GM12865 (cell line): ENCODE measurements at regions not wholly inside any gene's neighbourhood (a gene's known extent, or its start where the extent isn't known, plus 50 kb on each side); places are given as distances from the start of the nearest gene placed in this dataset.
A peak's percentile ranks its signal among the peaks of the same experiment; 100 is the strongest.

Experiments used
- DNase-seq: peaks from one replicate; pipeline ENCODE4 v3.0.0; 2010; ENCODE audit warnings: low read depth
- H3K4me3 ChIP-seq: 2 replicates; pipeline ENCODE4 v1.5.1; 2011; ENCODE audit warnings: mild to moderate bottlenecking, low read depth, low read length, control low read depth
- TF ChIP-seq, protein P1 (sequence below): IDR thresholded peaks from 2 replicates; pipeline ENCODE4 v1.5.1; 2011; ENCODE audit warnings: low read length, control low read depth, low read depth, inconsistent platforms; ENCODE audit not compliant: insufficient read depth; ENCODE audit errors: missing control alignments

- TF ChIP-seq, protein P1, sequence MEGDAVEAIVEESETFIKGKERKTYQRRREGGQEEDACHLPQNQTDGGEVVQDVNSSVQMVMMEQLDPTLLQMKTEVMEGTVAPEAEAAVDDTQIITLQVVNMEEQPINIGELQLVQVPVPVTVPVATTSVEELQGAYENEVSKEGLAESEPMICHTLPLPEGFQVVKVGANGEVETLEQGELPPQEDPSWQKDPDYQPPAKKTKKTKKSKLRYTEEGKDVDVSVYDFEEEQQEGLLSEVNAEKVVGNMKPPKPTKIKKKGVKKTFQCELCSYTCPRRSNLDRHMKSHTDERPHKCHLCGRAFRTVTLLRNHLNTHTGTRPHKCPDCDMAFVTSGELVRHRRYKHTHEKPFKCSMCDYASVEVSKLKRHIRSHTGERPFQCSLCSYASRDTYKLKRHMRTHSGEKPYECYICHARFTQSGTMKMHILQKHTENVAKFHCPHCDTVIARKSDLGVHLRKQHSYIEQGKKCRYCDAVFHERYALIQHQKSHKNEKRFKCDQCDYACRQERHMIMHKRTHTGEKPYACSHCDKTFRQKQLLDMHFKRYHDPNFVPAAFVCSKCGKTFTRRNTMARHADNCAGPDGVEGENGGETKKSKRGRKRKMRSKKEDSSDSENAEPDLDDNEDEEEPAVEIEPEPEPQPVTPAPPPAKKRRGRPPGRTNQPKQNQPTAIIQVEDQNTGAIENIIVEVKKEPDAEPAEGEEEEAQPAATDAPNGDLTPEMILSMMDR: no peak
- DNase-seq: peak; percentile 45
- H3K4me3 ChIP-seq: peak overlapping the region; percentile 16; the same call in 1 of the 2 replicates
Observed at GRCh38 chr5:68148096-68148495, 67.5 kb upstream of the PIK3R1 start.

- no peak for DNase-seq
- no peak overlapping the region for H3K4me3 ChIP-seq
- TF ChIP-seq, protein P1: no peak
Observed at GRCh38 chr5:68147659-68148058, 67.9 kb upstream of the PIK3R1 start.

DNA sequence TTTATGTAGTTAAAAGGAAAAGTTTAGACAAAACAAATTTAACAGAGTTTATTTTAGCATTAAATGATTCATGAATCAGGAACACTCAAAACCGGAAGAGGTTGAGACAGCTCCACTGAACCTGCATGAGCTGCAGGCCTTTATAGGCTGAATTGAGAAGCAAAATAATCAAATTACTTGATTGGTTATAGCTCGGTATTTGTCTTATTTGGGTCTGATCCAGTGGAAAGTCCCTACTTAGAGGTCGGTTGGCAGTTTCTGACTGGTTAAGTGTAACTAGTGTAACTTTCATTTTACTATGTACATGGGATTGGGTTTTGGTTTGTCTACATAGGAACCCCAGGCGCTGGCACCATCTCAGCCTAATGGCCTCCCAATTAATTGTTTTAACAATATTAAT is 74.1 kb upstream of the PIK3R1 start:
- TF ChIP-seq, protein P1: no peak
- peak overlapping the region; percentile 34 for H3K4me3 ChIP-seq
- peak; percentile 81 for DNase-seq

DNA sequence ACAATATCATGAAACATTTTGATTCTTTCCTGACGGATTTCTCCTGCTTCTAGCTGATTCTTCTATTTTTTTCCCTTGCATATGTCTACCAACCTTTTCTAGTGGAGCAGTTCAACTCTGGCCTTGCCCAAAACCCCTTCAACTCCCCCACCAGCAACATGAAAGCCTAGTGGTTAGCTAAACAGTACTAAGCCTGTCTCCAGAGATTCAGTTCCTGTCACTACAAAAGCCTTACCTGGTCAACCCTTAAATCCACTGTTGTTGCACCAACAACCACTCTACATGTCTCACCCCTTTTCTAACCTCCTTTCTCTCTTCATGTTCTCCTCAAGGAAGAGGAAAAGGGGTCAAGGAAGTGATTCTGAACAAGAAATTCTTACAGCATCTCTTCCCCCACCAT is 74.8 kb upstream of the PIK3R1 start:
- TF ChIP-seq, protein P1: no peak
- H3K4me3 ChIP-seq: no peak overlapping the region
- peak; percentile 82 for DNase-seq

DNA sequence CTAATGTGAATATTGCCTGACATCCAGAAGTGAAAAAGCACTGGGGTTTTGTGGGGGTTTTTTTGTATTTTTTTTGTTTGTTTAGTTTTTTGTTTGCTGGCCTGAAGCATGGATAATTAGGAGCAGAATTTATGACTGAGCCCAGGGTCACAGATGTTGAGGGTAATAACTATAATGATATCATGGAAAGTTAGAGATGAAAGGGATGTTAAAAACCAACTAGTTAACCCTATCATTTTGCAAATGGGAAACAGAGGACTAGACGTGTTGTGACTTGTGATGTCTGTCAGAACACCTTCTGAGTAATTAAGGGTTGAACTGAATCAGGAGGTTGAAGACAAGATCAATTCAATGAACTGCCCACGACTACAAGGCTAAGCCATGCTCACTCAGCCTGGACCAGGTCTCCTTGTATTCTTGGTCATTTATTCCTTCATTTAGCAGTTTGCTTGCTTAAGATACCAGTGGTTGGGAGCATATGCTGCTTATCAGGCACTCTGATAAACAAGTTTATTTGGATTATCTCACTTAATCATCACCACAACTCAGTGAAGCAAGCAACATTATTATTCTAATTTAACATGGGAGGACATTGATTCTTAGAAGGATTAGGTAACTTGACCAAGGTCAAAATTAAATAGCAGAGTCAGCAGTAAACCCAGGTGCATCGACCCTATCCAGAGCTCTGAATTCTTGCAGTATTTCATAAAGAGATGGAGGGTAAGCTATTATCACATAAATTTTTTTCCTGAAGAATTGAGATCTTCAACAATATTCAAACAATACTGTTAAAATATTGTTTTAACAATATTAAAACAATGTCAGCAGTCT is 75.7 kb upstream of the PIK3R1 start:
- DNase-seq: peak; percentile 43
- H3K4me3 ChIP-seq: no peak overlapping the region
- TF ChIP-seq, protein P1: no peak

- TF ChIP-seq, protein P1: no peak
- DNase-seq: peak; percentile 38
- no peak overlapping the region for H3K4me3 ChIP-seq
Observed at GRCh38 chr5:68137511-68138140, 77.9 kb upstream of the PIK3R1 start.
